HUDEP-2 (cell line): ENCODE measurements at regions not wholly inside any gene's neighbourhood (a gene's known extent, or its start where the extent isn't known, plus 50 kb on each side); places are given as distances from the start of the nearest gene placed in this dataset.
A peak's percentile ranks its signal among the peaks of the same experiment; 100 is the strongest.
"Not testable (repeated sequence)": the region's sequence is repeated elsewhere in the genome, so short reads cannot be mapped to it uniquely, and the experiment has no call there.

Experiments
- DNase-seq, 76 experiments: peaks; one replicate each; lab custom pipeline; 2025; ENCODE audit not compliant: unreplicated experiment in 76 of 76; lab: John Stamatoyannopoulos, UW

- not testable (repeated sequence) for DNase-seq
These were observed 143.6 kb upstream of the ERV3-1 start for GRCh38 chr7:65150105-65150504.

- DNase-seq = not testable (repeated sequence)
These were observed 139.8 kb upstream of the ERV3-1 start for GRCh38 chr7:65146118-65146914.

- not testable (repeated sequence) for DNase-seq
These were observed 139.2 kb upstream of the ERV3-1 start for GRCh38 chr7:65145710-65146109.

- not testable (repeated sequence) for DNase-seq
These were observed 138.5 kb upstream of the ERV3-1 start for GRCh38 chr7:65145008-65145407.

GRCh38 chr7:65144557-65144956 lies 138.1 kb upstream of the ERV3-1 start:
- not testable (repeated sequence) for DNase-seq

- not testable (repeated sequence) for DNase-seq
These were observed 137.6 kb upstream of the ERV3-1 start for GRCh38 chr7:65144119-65144518.

- DNase-seq = not testable (repeated sequence)
These were observed 135.4 kb upstream of the ERV3-1 start for GRCh38 chr7:65141894-65142293.

GRCh38 chr7:65141405-65141778 lies 134.9 kb upstream of the ERV3-1 start:
- DNase-seq = not testable (repeated sequence)

- DNase-seq = not testable (repeated sequence)
These were observed 134.3 kb upstream of the ERV3-1 start for GRCh38 chr7:65140543-65141404.

GRCh38 chr7:65136850-65137249 lies 130.4 kb upstream of the ERV3-1 start:
- DNase-seq = not testable (repeated sequence)

GRCh38 chr7:65133087-65133486 lies 126.6 kb upstream of the ERV3-1 start:
- DNase-seq = not testable (repeated sequence)

GRCh38 chr7:65132256-65132655 lies 125.8 kb upstream of the ERV3-1 start:
- not testable (repeated sequence) for DNase-seq

- not testable (repeated sequence) for DNase-seq
These were observed 120.9 kb upstream of the ERV3-1 start for GRCh38 chr7:65127364-65127763.

- DNase-seq = not testable (repeated sequence)
These were observed 118.1 kb upstream of the ERV3-1 start for GRCh38 chr7:65124600-65124999.

- DNase-seq = peak in 1 of 76 experiments; percentile 0
These were observed 99.2 kb upstream of the ERV3-1 start for GRCh38 chr7:65105650-65106203.

GRCh38 chr7:65100499-65100898 lies 94.0 kb upstream of the ERV3-1 start:
- DNase-seq = not testable (repeated sequence)

GRCh38 chr7:65081669-65082055 lies 75.2 kb upstream of the ERV3-1 start:
- DNase-seq = not testable (repeated sequence)

GRCh38 chr7:65080799-65081668 lies 74.5 kb upstream of the ERV3-1 start:
- DNase-seq = peak in 75 of 76 experiments; percentile 12 to 92 (median 83)

- not testable (repeated sequence) for DNase-seq
These were observed 68.5 kb upstream of the ERV3-1 start for GRCh38 chr7:65074959-65075358.

GRCh38 chr7:65073160-65073559 lies 66.7 kb upstream of the ERV3-1 start:
- not testable (repeated sequence) for DNase-seq
